Upper lobe of right lung (tissue), 1 donor: ENCODE measurements at regions not wholly inside any gene's neighbourhood (a gene's known extent, or its start where the extent isn't known, plus 50 kb on each side); places are given as distances from the start of the nearest gene placed in this dataset.

ENCODE experiments used
- ATAC-seq: fragments of 200-7000 bp; cut with Tn5 transposase; one replicate; pipeline ENCODE4 v1.9.1; 2020; ENCODE audit warnings: mild to moderate bottlenecking, moderate library complexity
- DNase-seq: peaks from one replicate; pipeline ENCODE4 v3.0.0-alpha.2; 2020
- H3K27ac ChIP-seq: fragments of 200-600 bp; one replicate; pipeline ENCODE4 v1.8.0; 2022
- H3K27me3 ChIP-seq: fragments of 200-600 bp; one replicate; pipeline ENCODE4 v1.8.0; 2022; ENCODE audit warnings: mild to moderate bottlenecking
- H3K36me3 ChIP-seq: fragments of 200-600 bp; one replicate; pipeline ENCODE4 v1.8.0; 2022
- H3K4me1 ChIP-seq: fragments of 200-600 bp; one replicate; pipeline ENCODE4 v1.8.0; 2022
- H3K4me3 ChIP-seq: fragments of 200-600 bp; one replicate; pipeline ENCODE4 v1.8.0; 2022; ENCODE audit warnings: mild to moderate bottlenecking
- H3K9me3 ChIP-seq: fragments of 200-600 bp; one replicate; pipeline ENCODE4 v1.8.0; 2022
- intact Hi-C: fragments of 100-400 bp; cut with DNase I; formaldehyde crosslinking; loops from one replicate; pipeline ENCODE4 v1.11.0; 2022
- TF ChIP-seq, protein P1 (sequence below): fragments of 200-600 bp; IDR thresholded peaks from one replicate; pipeline ENCODE4 v1.8.0; 2022; ENCODE audit warnings: antibody characterized with exemption
- donor health status: DM: no; HTN: yes; CAD: no; lungs with severe emphysema.

DNA sequence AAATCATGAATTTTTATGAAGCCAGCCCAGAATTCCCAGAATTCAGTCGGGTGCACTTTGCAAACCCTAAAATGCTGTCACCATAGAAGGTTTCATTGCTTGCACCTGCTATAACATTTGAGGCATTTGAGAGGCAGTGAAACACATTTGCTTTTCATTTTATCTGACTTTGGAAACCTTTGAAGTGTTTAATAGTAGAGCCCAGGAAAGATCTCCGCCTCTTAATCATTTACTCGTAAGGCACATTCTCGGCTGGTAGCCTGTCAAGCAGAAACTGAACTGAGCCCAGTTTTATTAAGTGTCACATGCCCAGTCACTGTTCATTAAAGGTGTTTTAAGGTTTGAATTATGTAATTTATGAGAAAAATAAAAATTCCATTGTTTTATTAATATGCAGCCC lies 247.6 kb downstream of the EMX2 start:
- Histone ChIP-seq H3K9me3 (no peaks in the 10 kb centered on the region), H3K4me1 (no peaks in the 10 kb centered on the region), H3K27ac (no peak overlapping the region), H3K4me3 (no peak overlapping the region), H3K27me3 (no peaks in the 10 kb centered on the region), H3K36me3 (no peaks in the 10 kb centered on the region)
- TF ChIP-seq, protein P1, sequence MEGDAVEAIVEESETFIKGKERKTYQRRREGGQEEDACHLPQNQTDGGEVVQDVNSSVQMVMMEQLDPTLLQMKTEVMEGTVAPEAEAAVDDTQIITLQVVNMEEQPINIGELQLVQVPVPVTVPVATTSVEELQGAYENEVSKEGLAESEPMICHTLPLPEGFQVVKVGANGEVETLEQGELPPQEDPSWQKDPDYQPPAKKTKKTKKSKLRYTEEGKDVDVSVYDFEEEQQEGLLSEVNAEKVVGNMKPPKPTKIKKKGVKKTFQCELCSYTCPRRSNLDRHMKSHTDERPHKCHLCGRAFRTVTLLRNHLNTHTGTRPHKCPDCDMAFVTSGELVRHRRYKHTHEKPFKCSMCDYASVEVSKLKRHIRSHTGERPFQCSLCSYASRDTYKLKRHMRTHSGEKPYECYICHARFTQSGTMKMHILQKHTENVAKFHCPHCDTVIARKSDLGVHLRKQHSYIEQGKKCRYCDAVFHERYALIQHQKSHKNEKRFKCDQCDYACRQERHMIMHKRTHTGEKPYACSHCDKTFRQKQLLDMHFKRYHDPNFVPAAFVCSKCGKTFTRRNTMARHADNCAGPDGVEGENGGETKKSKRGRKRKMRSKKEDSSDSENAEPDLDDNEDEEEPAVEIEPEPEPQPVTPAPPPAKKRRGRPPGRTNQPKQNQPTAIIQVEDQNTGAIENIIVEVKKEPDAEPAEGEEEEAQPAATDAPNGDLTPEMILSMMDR: no peak
- ATAC-seq (no peak), DNase-seq (no peak)
- intact Hi-C loops: no loop called here

DNA sequence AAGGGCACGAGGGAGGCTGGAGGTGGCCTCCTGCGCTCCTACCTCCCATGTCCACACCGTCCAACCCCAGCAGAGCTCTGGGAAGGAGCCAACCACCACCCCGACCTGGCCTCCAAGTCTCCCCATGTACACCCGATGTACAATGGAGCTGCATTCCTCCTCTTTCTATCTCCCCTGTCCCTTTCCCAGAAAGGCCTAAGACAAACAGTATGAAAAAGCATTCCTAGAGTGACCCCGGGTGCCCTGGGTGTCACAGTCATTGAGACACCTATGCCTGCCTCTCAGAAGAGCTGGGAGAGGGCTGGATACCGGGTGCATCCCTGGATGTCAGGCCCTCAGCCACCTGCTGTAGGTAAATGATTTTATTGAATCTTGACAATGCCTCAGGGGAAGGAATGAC lies 248.1 kb downstream of the EMX2 start:
- ATAC-seq: peak; percentile 17
- H3K27ac ChIP-seq: no peak overlapping the region
- intact Hi-C loops: no loop called here

DNA sequence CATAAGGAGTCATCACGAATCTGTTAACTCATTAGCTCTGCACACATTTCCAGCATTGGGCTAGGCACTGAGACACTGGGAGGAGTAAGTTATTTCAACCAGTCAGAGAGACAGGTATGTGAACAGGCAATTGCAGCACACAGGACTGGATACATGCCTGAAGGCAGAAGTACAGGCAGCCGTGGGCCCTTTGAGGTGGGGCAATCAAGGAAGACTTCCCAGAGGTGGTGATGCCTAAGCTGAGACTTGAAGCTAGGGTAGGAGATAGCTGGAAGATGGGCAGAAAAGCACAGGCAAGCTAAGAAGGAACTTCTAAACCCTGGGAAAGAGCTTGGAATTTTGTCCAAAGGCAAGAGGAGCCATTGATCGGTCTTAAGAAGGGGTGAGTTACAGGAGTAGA lies 249.7 kb downstream of the EMX2 start:
- Histone ChIP-seq H3K9me3 (no peaks in the 10 kb centered on the region), H3K4me3 (no peak overlapping the region), H3K27ac (no peak overlapping the region), H3K4me1 (no peaks in the 10 kb centered on the region), H3K36me3 (no peaks in the 10 kb centered on the region), H3K27me3 (no peaks in the 10 kb centered on the region)
- TF ChIP-seq, protein P1: no peak
- ATAC-seq: no peak
- intact Hi-C loops: no loop called here
- DNase-seq: no peak

More for the DNA sequence above, 248.1 kb downstream of the EMX2 start:
- H3K27me3 ChIP-seq: no peaks in the 10 kb centered on the region
- TF ChIP-seq, protein P1: no peak
- no peaks in the 10 kb centered on the region for H3K36me3 ChIP-seq
- no peaks in the 10 kb centered on the region for H3K9me3 ChIP-seq
- DNase-seq: no peak
- no peak overlapping the region for H3K4me3 ChIP-seq
- no peaks in the 10 kb centered on the region for H3K4me1 ChIP-seq

DNA sequence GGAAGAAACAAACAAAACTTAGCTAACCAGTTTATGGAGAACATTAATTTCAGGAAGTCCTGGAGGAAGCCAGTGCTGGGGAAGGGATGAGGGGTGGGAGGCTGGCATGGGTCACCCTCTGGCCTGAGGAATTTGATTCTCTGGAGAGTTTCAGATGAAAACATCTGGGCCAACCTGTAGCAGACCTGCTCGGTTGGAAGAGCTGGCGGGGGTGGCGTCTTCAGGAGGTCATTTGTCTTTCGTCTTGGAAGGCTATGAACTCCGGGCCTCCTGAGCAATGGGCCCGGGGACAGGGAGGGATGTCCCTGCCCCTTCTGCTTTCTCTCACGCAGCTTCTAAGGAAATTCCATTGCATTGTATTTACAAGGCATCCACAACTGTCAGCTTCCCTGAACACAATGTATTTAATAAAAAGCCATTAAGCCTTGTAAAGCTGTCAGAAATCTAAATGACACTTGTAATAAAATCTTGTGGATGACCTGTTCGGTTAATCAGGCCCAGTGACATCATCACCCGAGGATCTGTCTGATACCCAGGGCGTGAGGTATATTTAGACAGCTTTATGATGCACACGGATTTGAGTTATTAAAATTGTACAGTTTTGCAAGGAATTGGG lies 250.5 kb downstream of the RAB11FIP2 start:
- no peak for ATAC-seq
- no peak overlapping the region for H3K27ac ChIP-seq
- H3K9me3 ChIP-seq: no peaks in the 10 kb centered on the region
- H3K4me3 ChIP-seq: no peak overlapping the region
- H3K27me3 ChIP-seq: no peaks in the 10 kb centered on the region
- no peaks in the 10 kb centered on the region for H3K36me3 ChIP-seq
- DNase-seq: no peak
- intact Hi-C loops: no loop called here
- TF ChIP-seq, protein P1: no peak
- no peaks in the 10 kb centered on the region for H3K4me1 ChIP-seq

DNA sequence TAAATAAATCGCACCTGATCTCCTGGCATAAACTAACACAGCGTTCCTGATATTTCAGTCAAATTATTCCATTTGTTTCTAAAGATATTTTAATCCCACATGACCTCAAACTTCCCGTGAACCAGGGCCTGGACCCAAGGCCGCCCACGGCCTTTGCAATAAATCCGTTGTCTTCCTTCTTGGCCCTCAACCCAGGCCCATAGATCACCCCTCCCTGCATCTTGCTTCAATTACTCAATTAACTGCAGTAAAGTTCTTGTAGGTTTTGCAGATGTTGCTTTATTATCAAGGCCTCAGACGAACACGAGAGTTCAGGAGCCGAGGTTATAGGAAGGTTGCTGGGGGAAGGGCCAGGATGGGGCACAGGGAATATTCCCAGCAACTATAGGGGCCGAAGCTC lies 249.4 kb downstream of the RAB11FIP2 start:
- Histone ChIP-seq H3K36me3 (no peaks in the 10 kb centered on the region), H3K4me1 (no peaks in the 10 kb centered on the region), H3K27ac (no peak overlapping the region), H3K4me3 (no peak overlapping the region), H3K9me3 (no peaks in the 10 kb centered on the region), H3K27me3 (no peaks in the 10 kb centered on the region)
- DNase-seq: no peak
- intact Hi-C loops: no loop called here
- no peak for ATAC-seq
- TF ChIP-seq, protein P1: no peak

DNA sequence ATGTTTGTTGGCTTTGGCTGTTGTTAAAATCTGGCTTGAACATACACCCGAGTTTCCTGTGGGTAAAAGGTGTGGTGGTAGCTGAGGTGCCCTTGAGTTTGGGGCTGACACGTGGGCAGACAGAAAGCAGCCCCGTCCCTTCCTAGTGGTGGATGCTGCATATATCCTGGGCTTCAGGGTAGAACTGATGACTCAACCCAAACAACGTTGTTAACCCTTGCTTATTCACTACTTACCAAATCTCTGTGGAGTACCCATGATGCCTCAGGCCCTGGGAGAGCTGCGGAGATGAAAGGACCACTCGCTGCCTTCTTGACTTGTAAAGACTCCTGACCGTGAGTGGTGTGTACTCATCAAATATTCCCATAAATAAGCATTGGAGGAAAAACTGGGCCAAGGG lies 245.1 kb downstream of the RAB11FIP2 start:
- Histone ChIP-seq H3K4me3 (no peak overlapping the region), H3K36me3 (no peaks in the 10 kb centered on the region), H3K9me3 (no peaks in the 10 kb centered on the region), H3K27ac (no peak overlapping the region), H3K4me1 (no peaks in the 10 kb centered on the region), H3K27me3 (no peaks in the 10 kb centered on the region)
- TF ChIP-seq, protein P1: no peak
- DNase-seq (no peak), ATAC-seq (no peak)
- intact Hi-C loops: no loop called here
